H1 (cell line): ENCODE measurements at regions not wholly inside any gene's neighbourhood (a gene's known extent, or its start where the extent isn't known, plus 50 kb on each side); places are given as distances from the start of the nearest gene placed in this dataset.

Experiments used
- CTCF ChIP-seq, 3 experiments: IDR thresholded peaks; 1 replicate in 2 of 3; 2 replicates in 1 of 3; pipeline versions ENCODE4 v1.5.1 to v1.6.1; 2011; ENCODE audit warnings: low read length in 3 of 3, mild to moderate bottlenecking in 3 of 3, inconsistent platforms in 2 of 3, low read depth in 1 of 3, moderate library complexity in 1 of 3; ENCODE audit not compliant: insufficient read depth in 1 of 3; ENCODE audit errors: control extremely low read depth in 1 of 3
- TAF1 ChIP-seq: IDR thresholded peaks from 2 replicates; pipeline ENCODE4 v1.6.1; 2011; ENCODE audit warnings: mild to moderate bottlenecking, low read depth, low read length

GRCh38 chr14:98028162-98028561 is 1231.0 kb downstream of the VRK1 start:
- no peak for TF ChIP-seq TAF1
- TF ChIP-seq CTCF (IDR thresholded peaks at IDR 0.05; ENCODE audit: control extremely low read depth in 1 of 3, insufficient read depth in 1 of 3, low read depth in 1 of 3, low read length in 3 of 3): no peak
